ENCODE measurements at regions not wholly inside any gene's neighbourhood (a gene's known extent, or its start where the extent isn't known, plus 50 kb on each side); places are given as distances from the start of the nearest gene placed in this dataset.
"Not testable (repeated sequence)": the region's sequence is repeated elsewhere in the genome, so short reads cannot be mapped to it uniquely, and the experiment has no call there.

DNA sequence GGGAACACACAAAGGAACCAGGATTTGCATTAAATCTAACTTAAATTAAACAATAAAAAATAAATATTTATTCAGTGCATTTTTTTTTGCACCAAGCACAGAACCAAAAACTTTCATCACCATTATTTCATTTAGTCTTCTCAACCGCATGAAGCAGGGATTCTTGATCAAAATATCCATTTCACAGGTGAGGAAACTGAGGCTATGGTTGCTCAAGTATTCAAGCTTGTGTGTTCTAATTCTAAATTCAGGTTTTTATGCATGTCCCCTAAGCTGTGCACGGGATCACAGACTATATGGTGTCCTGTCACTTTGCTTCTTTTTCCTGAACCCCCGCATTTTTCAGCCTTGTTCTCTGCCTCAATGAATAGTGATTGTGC, 64.3 kb upstream of the BCL6 start:
- H3K27ac Mint-ChIP-seq = no peak overlapping the region
- no peak overlapping the region for H3K4me3 Mint-ChIP-seq
- H3K36me3 Mint-ChIP-seq (ENCODE audit: insufficient read depth) = no peaks in the 10 kb centered on the region
- ATAC-seq (replicated peaks) = no peak
- no peaks in the 10 kb centered on the region for H3K27me3 Mint-ChIP-seq
- H3K9me3 Mint-ChIP-seq = no peaks in the 10 kb centered on the region
- DNase-seq = no peak
- no peaks in the 10 kb centered on the region for H3K4me1 Mint-ChIP-seq (ENCODE audit: low read depth in 2 of 2)

DNA sequence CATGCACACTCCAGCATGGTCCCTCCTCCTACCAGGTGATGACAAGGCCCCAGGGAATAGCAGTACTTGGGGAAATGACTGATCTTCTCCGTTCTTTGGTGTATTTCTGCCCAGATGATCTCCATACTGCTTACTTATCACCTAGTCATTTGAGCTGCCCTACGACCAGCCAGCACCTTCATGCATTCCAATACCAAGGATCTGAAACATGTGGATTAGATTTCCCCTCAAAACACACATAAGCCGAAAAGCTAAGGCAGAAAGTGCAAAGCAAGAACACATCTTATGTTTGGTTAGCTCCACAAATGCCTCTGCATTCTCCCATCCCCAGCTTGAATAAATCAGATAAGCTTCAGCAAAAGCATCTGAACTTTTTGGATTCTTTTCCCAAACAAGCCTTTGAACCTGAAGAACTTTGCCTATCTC, 64.8 kb upstream of the BCL6 start:
- Mint-ChIP-seq H3K27me3 (no peaks in the 10 kb centered on the region), H3K9me3 (no peaks in the 10 kb centered on the region), H3K36me3 (ENCODE audit: insufficient read depth) (no peaks in the 10 kb centered on the region), H3K4me3 (no peak overlapping the region), H3K27ac (no peak overlapping the region), H3K4me1 (ENCODE audit: low read depth in 2 of 2) (no peaks in the 10 kb centered on the region)
- no peak for DNase-seq
- no peak for ATAC-seq (replicated peaks)

DNA sequence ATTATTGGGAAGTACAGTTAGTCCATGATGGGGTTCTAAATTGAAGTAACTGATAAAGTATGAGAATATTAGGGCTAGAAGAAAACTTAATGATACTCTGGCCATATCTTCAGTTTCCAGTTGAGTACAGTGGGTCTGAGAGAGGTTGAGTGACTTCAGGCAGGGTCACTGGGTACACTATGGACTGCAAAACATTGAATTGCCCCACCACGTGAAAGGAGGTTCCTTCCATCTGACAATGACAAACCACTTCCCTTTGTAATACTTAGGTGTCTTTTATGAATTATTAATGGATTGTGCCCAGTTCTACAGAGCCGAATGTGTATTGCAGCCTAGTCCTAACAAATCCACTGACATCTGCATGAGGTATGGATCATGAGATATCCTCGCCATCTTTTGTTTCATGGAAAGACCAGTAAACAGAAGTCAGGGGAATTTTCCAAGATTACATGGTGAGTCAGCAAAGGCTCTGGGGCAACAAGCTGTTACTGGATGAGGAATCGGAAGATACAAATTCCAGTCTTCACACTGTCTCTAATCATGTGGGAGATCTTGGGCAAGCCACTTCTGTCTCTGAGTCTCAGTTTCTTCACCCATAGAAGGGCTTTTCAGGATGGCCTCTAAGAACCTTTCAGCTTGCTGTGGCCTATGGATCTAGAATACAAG, 66.5 kb upstream of the BCL6 start:
- ATAC-seq (replicated peaks) (no peak), DNase-seq (no peak)
- Mint-ChIP-seq H3K9me3 (no peaks in the 10 kb centered on the region), H3K27me3 (no peaks in the 10 kb centered on the region), H3K36me3 (ENCODE audit: insufficient read depth) (no peaks in the 10 kb centered on the region), H3K4me3 (no peak overlapping the region), H3K27ac (no peak overlapping the region), H3K4me1 (ENCODE audit: low read depth in 2 of 2) (no peaks in the 10 kb centered on the region)

DNA sequence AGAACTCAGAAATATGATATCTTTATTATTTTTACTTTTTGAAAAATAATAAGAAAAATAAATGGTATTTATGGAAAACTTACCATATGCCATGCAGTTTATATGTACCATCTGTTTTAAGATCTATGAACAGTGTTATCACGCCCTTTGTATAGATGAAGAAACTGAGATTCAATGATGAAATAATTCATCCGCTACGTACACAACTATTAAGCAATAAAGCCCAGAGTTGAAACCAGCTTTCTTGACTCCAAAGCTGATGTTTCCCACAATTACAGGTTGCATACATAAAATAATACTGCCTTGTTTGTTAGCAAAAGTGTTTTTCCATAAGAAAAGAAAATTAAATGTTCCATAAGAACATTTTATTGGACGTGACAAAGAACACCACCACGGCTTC, 67.2 kb upstream of the BCL6 start:
- H3K4me3 Mint-ChIP-seq = no peak overlapping the region
- DNase-seq (no peak), ATAC-seq (replicated peaks) (no peak)
- peaks cover 0 to 2% of the 10 kb centered on the region in 2 donors for H3K9me3 Mint-ChIP-seq
- no peaks in the 10 kb centered on the region for H3K27me3 Mint-ChIP-seq
- H3K4me1 Mint-ChIP-seq (ENCODE audit: low read depth in 2 of 2) = no peaks in the 10 kb centered on the region
- H3K27ac Mint-ChIP-seq = no peak overlapping the region
- H3K36me3 Mint-ChIP-seq (ENCODE audit: insufficient read depth) = no peaks in the 10 kb centered on the region

DNA sequence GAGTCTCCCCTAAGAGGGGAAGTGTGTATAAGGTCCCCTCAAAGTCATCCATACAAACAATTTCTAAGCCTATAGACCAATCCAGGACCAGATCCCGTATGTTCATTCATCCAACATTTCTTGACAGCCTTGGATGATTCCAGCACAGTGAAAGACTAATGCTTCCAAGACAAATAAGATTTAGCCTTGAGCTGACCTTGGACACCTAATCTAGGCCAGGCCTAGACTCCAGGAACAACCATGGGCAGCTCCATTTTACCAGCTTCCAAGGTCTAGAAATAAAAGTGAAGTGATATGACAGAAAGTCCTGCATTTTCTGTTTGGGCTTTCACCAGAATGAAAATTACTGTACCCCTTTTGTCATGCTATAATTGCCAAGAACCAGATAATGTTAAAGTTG, 67.9 kb upstream of the BCL6 start:
- no peak for DNase-seq
- no peak for ATAC-seq (replicated peaks)
- Mint-ChIP-seq H3K4me3 (no peak overlapping the region), H3K36me3 (ENCODE audit: insufficient read depth) (no peaks in the 10 kb centered on the region), H3K4me1 (ENCODE audit: low read depth in 2 of 2) (no peaks in the 10 kb centered on the region), H3K27me3 (no peaks in the 10 kb centered on the region), H3K9me3 (peaks cover 0 to 4% of the 10 kb centered on the region in 2 donors), H3K27ac (no peak overlapping the region)

DNA sequence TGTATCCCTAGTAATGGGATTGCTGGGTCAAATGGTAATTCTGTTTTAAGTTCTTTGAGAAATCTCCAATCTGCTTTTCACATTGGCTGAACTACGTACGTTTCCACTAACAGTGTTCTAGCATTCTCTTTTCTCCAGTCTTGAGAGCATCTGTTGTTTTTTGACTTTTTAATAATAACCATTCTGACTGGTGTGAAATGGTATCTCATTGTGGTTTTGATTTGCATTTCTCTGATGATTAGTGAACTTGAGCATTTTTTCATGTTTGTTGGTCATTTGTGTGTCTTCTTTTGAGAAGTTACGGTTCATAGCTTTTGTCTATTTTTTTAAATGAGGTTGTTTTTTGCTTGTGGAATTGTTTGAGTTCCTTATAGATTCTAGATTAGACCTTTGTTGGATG, 72.5 kb upstream of the BCL6 start:
- peaks cover 15 to 16% of the 10 kb centered on the region in 2 donors for H3K4me1 Mint-ChIP-seq (ENCODE audit: low read depth in 2 of 2)
- H3K4me3 Mint-ChIP-seq; ATAC-seq (replicated peaks); H3K36me3 Mint-ChIP-seq (ENCODE audit: insufficient read depth); H3K27me3 Mint-ChIP-seq; H3K9me3 Mint-ChIP-seq; H3K27ac Mint-ChIP-seq; DNase-seq: not testable (repeated sequence)

DNA sequence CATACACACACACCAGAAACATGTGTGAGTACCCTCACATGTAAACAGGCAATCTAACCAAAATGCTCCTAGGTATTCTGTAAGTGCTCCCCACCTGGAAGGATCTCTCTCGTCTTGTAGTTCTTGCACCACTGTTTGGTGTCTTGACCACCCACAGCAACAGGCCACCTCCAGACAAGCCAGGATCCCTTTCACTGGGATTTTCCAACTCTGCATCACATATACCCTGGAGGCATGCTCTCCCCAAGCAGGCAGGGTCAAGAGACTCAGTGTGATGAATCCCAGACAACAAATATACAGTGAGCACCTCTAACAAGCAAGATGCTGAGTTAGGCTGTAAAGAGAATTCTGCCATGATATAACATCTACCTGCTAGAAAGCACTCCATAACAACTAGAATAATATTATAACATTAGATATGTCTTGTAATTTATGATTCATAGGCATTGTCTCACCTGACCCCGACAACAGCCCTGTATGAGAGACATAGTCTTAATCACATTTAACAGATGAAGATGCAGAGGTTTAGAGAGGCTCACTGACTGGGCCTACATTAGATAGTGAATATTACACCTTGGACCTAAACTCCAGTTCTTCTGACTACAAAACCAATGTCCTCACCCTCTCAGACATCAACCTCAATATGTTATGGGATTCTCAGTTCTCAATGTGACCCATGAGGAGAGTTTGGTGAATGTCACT, 76.5 kb upstream of the BCL6 start:
- H3K27me3 Mint-ChIP-seq = no peaks in the 10 kb centered on the region
- H3K9me3 Mint-ChIP-seq = peaks cover 4 to 5% of the 10 kb centered on the region in 2 donors
- H3K27ac Mint-ChIP-seq = peak overlapping the region; percentile 76 to 82
- no peaks in the 10 kb centered on the region for H3K36me3 Mint-ChIP-seq (ENCODE audit: insufficient read depth)
- ATAC-seq (replicated peaks) (no peak), DNase-seq (no peak)
- H3K4me1 Mint-ChIP-seq (ENCODE audit: low read depth in 2 of 2) = peaks cover 19 to 20% of the 10 kb centered on the region in 2 donors
- peak overlapping the region in 1 of 2 donors; percentile 18 for H3K4me3 Mint-ChIP-seq

DNA sequence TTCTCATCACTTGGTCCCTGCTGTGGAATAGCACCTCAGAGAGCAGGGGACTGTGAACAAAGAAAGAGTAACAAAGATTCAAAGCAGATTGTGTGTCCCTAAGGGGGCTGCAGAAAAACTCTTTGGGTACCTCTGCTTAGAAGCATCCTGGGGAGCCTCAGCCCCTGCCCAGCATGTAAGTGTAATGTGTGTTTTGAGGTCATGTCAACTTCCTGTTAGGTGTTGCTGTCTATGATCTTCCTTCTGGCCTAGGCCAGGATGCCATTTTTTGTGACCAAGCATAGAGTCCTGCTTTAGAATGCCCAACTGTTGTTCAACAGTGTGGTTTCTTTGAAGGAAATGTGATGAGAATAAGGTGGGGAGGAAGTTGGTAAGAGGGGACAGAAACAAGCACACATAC, 77.1 kb upstream of the BCL6 start:
- no peaks in the 10 kb centered on the region for H3K27me3 Mint-ChIP-seq
- H3K4me1 Mint-ChIP-seq (ENCODE audit: low read depth in 2 of 2) = peaks cover 19 to 20% of the 10 kb centered on the region in 2 donors
- H3K27ac Mint-ChIP-seq = peak overlapping the region; percentile 76 to 82
- peak; percentile 93 for ATAC-seq (replicated peaks)
- DNase-seq = peak in 2 of 3 experiments; percentile 14 to 26
- H3K36me3 Mint-ChIP-seq (ENCODE audit: insufficient read depth) = no peaks in the 10 kb centered on the region
- H3K9me3 Mint-ChIP-seq = peaks cover 3 to 5% of the 10 kb centered on the region in 2 donors
- H3K4me3 Mint-ChIP-seq = peak overlapping the region in 1 of 2 donors; percentile 18

DNA sequence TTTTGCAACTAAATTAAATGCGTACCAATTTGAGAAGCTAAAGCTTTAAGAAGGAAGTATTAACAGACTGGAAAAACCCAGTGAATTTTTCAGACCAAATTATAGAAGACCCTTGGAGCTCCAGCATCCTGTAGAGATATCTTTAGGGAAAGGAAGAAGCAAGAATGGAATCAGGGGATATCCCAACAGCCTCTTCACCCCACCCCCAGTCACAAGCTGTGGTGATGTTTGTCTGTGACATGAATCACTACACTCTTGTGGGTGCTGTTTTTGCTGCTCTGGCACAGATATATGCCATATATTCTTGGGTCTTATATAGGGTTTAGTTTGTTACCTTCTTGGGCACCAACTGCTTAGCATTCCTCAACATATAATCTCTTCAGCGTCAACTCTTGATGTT, 78.5 kb upstream of the BCL6 start:
- H3K27ac Mint-ChIP-seq = no peak overlapping the region
- DNase-seq (no peak), ATAC-seq (replicated peaks) (no peak)
- H3K4me1 Mint-ChIP-seq (ENCODE audit: low read depth in 2 of 2) = peaks cover 25% of the 10 kb centered on the region in 2 donors
- H3K9me3 Mint-ChIP-seq = peaks cover 0 to 5% of the 10 kb centered on the region in 2 donors
- H3K27me3 Mint-ChIP-seq = no peaks in the 10 kb centered on the region
- no peak overlapping the region for H3K4me3 Mint-ChIP-seq
- H3K36me3 Mint-ChIP-seq (ENCODE audit: insufficient read depth) = no peaks in the 10 kb centered on the region

DNA sequence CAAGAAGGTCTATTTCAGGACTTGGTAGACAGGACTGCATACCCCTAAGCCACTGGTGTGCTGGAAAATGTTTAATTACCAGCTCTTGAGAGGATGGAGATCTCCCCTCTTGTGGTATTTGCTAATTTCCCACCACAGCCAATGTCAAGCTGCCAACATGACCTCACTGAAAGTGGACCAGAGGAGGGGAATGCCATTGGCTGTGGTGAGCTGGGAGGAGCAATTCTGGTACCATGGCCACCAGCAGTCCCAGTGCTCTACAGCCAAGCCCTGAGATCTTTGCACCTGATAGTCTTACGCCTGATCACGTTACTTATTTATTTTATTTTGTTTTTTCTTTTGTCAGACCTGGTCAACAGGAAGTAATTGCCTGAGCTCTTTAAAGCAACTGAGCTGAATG, 82.5 kb upstream of the BCL6 start:
- Mint-ChIP-seq H3K36me3 (ENCODE audit: insufficient read depth) (no peaks in the 10 kb centered on the region), H3K9me3 (peaks cover 0 to 2% of the 10 kb centered on the region in 2 donors), H3K27me3 (no peaks in the 10 kb centered on the region), H3K4me1 (ENCODE audit: low read depth in 2 of 2) (peaks cover 20 to 24% of the 10 kb centered on the region in 2 donors), H3K27ac (no peak overlapping the region), H3K4me3 (no peak overlapping the region)
- no peak for DNase-seq
- no peak for ATAC-seq (replicated peaks)

DNA sequence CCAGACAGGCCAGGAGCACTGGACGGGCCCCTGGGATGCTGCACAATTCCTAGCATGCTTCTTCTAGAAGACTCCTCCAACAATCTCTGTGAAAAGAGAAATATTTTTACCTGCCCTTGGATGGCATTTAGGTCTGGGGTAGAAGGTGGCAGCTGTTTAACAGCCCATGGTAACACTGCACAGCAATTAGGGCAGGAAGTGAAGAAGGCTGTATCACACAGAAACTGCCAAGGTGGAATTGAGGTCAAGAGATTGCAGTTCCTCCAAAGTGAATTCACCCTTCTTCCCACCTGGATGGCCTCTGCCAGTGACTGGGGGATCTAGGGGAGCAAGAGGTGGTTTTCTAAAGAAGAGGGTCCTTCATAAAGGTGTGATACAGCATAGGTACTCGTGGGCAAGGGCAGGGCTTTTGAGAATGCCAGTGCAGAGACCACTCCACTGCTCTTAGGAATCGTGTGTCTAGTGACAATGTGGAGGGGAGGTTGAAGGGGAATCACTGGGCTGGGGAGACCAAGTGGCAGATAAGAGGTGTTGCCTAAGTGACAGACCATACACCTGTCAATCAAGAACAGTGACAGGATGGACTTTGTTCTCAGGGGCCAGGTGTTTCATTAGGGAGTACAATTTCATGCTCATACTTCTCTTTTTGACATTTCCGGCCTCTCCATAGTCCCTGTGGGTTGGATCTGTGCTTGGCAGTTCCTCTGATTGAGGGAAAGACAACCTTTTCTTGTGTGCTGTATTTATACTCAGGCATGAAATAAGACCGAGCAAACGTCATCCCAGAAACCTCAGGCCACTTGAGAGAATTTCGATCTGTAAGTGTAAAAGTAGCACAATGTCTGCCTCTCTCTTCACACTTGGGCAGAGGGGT, 83.5 kb upstream of the BCL6 start:
- peak; percentile 8 to 10 (median 9) for DNase-seq
- peak; percentile 79 for ATAC-seq (replicated peaks)
- Mint-ChIP-seq H3K4me1 (ENCODE audit: low read depth in 2 of 2) (peaks cover 15 to 19% of the 10 kb centered on the region in 2 donors), H3K27me3 (no peaks in the 10 kb centered on the region), H3K9me3 (no peaks in the 10 kb centered on the region), H3K27ac (peak overlapping the region; percentile 66 to 86), H3K36me3 (ENCODE audit: insufficient read depth) (no peaks in the 10 kb centered on the region), H3K4me3 (peak overlapping the region in 1 of 2 donors; percentile 41)

DNA sequence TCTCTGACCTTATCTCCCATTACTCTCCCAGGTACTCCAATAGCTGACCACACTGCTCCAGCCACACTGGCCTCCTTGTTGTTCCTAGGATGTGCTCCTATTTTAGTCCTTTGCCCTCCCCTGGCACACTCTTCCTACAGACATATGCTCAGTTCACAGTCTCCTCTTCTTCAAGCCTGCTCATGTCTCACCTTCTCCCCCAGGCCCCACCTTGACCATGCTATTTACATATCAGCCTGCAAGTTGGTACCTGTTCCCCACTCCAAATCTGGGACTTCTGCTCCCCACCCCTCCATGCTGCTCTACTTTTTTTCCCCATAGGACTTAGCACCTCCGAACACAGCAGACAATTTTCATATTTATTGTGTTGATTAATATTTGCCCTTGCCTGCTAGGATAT, 84.9 kb upstream of the BCL6 start:
- H3K27me3 Mint-ChIP-seq = no peaks in the 10 kb centered on the region
- peaks cover 15 to 19% of the 10 kb centered on the region in 2 donors for H3K4me1 Mint-ChIP-seq (ENCODE audit: low read depth in 2 of 2)
- H3K27ac Mint-ChIP-seq = peak overlapping the region in 1 of 2 donors; percentile 27
- DNase-seq (no peak), ATAC-seq (replicated peaks) (no peak)
- peaks cover 0 to 8% of the 10 kb centered on the region in 2 donors for H3K9me3 Mint-ChIP-seq
- H3K4me3 Mint-ChIP-seq = peak overlapping the region in 1 of 2 donors; percentile 1
- H3K36me3 Mint-ChIP-seq (ENCODE audit: insufficient read depth) = no peaks in the 10 kb centered on the region

DNA sequence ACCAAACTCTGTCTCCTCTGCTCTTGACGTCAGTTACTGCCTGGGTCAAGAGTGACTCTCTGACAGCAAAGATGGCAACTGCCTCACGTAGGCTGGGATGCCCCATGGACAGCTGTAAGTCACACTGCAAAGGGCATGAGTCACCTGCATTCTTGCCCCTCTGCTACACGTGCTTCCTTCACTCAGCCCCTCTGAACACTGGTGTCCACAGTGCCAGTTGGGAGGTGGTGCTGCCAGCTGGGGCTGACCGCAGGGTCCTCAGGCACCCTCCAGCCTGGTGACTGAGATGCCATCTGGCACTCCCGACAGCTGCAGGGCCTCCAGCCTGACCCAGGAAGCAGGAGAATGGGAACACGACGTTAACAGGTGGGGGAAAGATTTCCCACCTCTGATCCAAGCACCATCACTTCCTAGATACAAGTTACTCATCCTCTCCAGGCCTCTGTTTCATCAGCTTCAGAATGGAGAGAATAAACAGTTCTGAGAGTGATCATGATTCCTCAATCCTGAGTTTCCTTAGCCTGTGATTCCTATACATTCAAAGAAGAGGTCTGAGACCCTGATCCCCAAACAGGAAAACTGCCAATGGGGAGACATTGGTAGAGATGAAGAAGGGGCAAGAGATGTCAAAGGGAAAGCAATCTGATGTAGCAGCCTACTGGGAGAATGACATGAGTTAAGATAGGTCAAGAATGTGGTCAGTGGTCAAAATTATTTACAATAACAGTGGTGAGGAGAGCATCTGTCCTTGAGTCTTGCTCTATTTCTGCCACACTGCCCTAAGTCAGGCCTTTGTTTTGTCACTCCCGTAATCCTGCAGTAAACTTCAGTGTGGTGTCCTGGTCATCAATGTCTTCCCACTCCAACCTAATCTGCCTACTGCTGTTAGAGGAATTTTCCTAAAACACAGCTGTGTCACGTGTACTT, 86.1 kb upstream of the BCL6 start:
- no peak for DNase-seq
- Mint-ChIP-seq H3K9me3 (peaks cover 0 to 9% of the 10 kb centered on the region in 2 donors), H3K4me3 (no peak overlapping the region), H3K27ac (no peak overlapping the region), H3K4me1 (ENCODE audit: low read depth in 2 of 2) (peaks cover 15 to 19% of the 10 kb centered on the region in 2 donors), H3K27me3 (no peaks in the 10 kb centered on the region), H3K36me3 (ENCODE audit: insufficient read depth) (no peaks in the 10 kb centered on the region)
- no peak for ATAC-seq (replicated peaks)

All from effector memory CD8-positive, alpha-beta T cell (primary cell).